ENCODE measurements at regions not wholly inside any gene's neighbourhood (a gene's known extent, or its start where the extent isn't known, plus 50 kb on each side); places are given as distances from the start of the nearest gene placed in this dataset.

DNA sequence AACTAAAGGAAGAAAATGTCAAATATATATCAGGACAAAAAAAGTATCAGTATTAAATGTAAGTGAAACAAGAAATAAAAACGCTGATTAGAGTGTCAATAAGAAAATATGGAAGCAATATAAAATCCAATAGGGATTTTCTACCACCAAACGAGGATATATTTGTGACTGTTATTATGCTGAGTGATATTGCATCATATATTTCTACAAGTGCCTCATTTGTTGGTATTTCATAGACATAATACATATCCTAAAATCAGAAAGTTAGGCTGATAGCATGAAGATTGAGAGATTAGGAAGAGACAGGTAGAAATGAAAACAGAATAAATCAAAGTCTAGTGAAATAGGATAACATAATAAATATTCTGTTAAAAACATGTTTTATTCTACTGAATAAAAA is 429.2 kb upstream of the IRAK1BP1 start:
- DNase-seq (ENCODE audit: low read depth) = no peak
- no peak overlapping the region for H3K4me3 ChIP-seq (ENCODE audit: low read depth, low read length)
- TF ChIP-seq, protein P1, sequence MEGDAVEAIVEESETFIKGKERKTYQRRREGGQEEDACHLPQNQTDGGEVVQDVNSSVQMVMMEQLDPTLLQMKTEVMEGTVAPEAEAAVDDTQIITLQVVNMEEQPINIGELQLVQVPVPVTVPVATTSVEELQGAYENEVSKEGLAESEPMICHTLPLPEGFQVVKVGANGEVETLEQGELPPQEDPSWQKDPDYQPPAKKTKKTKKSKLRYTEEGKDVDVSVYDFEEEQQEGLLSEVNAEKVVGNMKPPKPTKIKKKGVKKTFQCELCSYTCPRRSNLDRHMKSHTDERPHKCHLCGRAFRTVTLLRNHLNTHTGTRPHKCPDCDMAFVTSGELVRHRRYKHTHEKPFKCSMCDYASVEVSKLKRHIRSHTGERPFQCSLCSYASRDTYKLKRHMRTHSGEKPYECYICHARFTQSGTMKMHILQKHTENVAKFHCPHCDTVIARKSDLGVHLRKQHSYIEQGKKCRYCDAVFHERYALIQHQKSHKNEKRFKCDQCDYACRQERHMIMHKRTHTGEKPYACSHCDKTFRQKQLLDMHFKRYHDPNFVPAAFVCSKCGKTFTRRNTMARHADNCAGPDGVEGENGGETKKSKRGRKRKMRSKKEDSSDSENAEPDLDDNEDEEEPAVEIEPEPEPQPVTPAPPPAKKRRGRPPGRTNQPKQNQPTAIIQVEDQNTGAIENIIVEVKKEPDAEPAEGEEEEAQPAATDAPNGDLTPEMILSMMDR (IDR thresholded peaks at IDR 0.05; ENCODE audit: insufficient read depth, low read depth, low read length) = no peak

DNA sequence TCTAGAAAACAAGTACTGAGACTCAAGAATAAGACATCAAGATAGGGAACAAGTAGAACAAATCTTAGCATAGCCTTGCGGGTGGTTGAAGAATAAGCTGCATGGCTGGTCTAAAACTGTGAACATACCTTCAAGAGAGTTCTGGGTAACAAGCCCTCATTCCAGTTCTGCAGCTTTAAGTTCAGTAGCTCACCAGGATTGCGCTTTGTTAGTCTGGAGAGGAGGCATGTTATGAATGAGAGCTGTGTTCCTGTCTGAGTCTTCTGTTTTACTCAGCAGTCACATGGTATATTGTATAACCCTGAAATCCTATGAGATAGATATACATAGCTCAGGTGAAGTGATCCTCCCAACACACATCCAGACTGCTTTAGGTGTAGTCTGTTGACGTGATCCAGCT is 406.6 kb upstream of the IRAK1BP1 start:
- DNase-seq (ENCODE audit: low read depth) = no peak
- no peak overlapping the region for H3K4me3 ChIP-seq (ENCODE audit: low read depth, low read length)
- TF ChIP-seq, protein P1 (IDR thresholded peaks at IDR 0.05; ENCODE audit: insufficient read depth, low read depth, low read length) = no peak

DNA sequence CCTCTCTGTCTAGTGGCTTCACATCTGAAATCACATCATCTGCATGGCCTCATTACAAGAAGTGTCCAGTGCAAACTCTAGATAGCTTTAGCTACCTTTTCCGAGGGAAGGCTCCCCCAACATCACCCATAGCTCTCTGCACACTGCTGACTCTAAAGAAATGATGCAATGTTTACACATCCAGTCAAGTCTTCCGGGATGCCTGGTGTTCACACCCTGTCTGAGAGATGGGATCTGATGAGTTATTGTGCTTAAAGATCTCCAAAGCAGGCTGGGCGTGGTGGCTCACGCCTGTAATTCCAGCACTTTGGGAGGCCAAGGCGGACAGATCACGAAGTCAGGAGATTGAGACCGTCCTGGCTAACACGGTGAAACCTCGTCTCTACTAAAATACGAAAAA is 404.6 kb upstream of the IRAK1BP1 start:
- TF ChIP-seq, protein P1 (IDR thresholded peaks at IDR 0.05; ENCODE audit: insufficient read depth, low read depth, low read length) = no peak
- H3K4me3 ChIP-seq (ENCODE audit: low read depth, low read length) = no peak overlapping the region
- no peak for DNase-seq (ENCODE audit: low read depth)

DNA sequence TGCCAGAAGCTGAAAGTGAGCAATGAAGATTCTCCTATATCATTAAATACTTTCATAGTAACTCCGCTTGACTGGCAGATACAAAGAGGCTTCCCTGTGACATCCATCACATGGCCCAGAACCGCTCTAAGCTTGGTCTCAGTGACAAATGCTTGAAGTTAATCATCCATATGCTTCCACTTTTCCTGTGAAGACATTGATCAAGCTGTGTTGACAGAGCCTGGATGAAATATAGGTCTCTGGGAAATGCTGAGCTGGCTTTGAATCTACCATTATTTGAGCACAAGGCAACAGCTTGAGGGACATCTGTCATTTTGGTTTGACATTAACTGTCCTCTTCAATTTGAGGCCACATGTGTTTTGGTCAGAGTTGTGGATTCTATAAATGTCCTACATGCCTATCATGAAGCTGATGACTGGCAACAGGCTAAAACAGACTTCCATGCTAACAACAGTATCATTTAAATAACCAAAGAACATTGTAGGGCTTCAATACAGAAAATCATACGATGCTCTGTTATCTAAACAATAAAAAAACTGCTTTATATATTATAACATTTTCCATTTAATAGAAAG is 402.2 kb upstream of the IRAK1BP1 start:
- TF ChIP-seq, protein P1 (IDR thresholded peaks at IDR 0.05; ENCODE audit: insufficient read depth, low read depth, low read length) = no peak
- DNase-seq (ENCODE audit: low read depth) = no peak
- no peak overlapping the region for H3K4me3 ChIP-seq (ENCODE audit: low read depth, low read length)

DNA sequence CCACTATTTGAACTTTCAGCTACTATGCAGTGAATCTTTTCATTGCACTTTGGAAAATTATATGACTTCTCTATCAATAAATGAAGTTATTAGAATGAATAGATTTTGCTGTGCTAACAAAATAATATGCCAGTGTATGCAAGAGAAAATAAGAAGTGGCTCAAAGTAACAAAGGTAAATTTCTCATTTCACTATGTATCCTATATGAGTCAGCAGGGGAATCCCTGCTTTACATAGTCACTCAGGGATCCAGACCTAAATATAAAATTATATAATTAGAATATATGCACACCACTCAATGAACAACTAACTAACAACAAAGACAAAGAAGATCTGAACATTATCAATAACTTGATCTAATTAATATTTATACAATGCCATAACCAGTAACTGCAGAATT is 390.8 kb upstream of the IRAK1BP1 start:
- H3K4me3 ChIP-seq (ENCODE audit: low read depth, low read length) = no peak overlapping the region
- TF ChIP-seq, protein P1 (IDR thresholded peaks at IDR 0.05; ENCODE audit: insufficient read depth, low read depth, low read length) = no peak
- no peak for DNase-seq (ENCODE audit: low read depth)

DNA sequence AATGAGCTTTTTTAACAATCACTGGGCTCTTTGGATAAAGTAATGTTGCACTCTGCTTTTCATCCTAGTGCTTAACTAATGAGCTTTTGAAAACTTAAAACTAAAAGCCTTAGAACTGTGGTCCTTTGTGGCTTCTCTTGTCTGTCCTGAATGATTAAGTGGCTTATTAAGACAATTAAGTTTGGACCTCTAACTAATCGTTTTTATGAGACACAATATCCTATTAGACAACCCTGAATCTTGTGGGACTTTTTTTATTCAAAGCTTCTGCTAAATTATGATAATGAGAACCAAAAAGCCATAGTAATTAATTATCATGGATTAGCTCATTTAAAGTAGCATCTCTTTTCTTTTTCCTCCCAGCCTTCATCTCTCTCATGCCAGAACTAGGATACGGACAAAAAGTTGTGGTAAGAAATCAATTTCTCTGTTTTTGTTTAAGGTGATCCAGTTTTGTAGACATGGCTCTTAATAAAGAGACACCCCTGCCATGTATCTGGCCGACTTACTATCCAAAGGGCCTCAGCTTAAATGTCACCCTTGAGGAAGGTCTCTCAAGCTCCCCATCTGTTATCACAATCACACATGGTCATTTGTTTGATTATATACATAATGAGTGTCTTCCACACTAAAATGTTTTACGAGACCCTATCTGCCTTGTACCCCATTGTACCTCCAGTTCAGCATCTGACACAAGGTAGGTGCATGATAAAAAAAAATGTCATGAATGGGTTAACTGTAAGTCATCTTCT is 384.4 kb upstream of the IRAK1BP1 start:
- DNase-seq (ENCODE audit: low read depth) = no peak
- TF ChIP-seq, protein P1 (IDR thresholded peaks at IDR 0.05; ENCODE audit: insufficient read depth, low read depth, low read length) = no peak
- no peak overlapping the region for H3K4me3 ChIP-seq (ENCODE audit: low read depth, low read length)
